ENCODE measurements at regions not wholly inside any gene's neighbourhood (a gene's known extent, or its start where the extent isn't known, plus 50 kb on each side); places are given as distances from the start of the nearest gene placed in this dataset.

- no peak overlapping the region for H3K4me3 Mint-ChIP-seq (ENCODE audit: low read depth)
- H3K27me3 Mint-ChIP-seq (ENCODE audit: low read depth) = no peaks in the 10 kb centered on the region
- H3K36me3 Mint-ChIP-seq (ENCODE audit: low read depth) = no peaks in the 10 kb centered on the region
- intact Hi-C loops (cut with micrococcal nuclease) = no loop called here
- DNase-seq (ENCODE audit: low spot score) = no peak
- no peak overlapping the region for H3K27ac Mint-ChIP-seq
- H3K4me1 Mint-ChIP-seq (ENCODE audit: low read depth) = no peaks in the 10 kb centered on the region
- H3K9me3 Mint-ChIP-seq = peaks cover 5% of the 10 kb centered on the region
Measured at GRCh38 chr18:72208920-72209676, 335.0 kb downstream of the CBLN2 start.

- H3K9me3 Mint-ChIP-seq = peaks cover 5% of the 10 kb centered on the region
- no peak overlapping the region for H3K27ac Mint-ChIP-seq
- no peak for DNase-seq (ENCODE audit: low spot score)
- no peak overlapping the region for H3K4me3 Mint-ChIP-seq (ENCODE audit: low read depth)
- no peaks in the 10 kb centered on the region for H3K27me3 Mint-ChIP-seq (ENCODE audit: low read depth)
- H3K36me3 Mint-ChIP-seq (ENCODE audit: low read depth) = no peaks in the 10 kb centered on the region
- intact Hi-C loops (cut with micrococcal nuclease) = no loop called here
- no peaks in the 10 kb centered on the region for H3K4me1 Mint-ChIP-seq (ENCODE audit: low read depth)
Measured at GRCh38 chr18:72207280-72207679, 336.9 kb downstream of the CBLN2 start.

GRCh38 chr18:72206814-72207213, 337.3 kb downstream of the CBLN2 start:
- DNase-seq (ENCODE audit: low spot score) = no peak
- Mint-ChIP-seq H3K9me3 (peaks cover 5% of the 10 kb centered on the region), H3K4me3 (ENCODE audit: low read depth) (no peak overlapping the region), H3K4me1 (ENCODE audit: low read depth) (no peaks in the 10 kb centered on the region), H3K27me3 (ENCODE audit: low read depth) (no peaks in the 10 kb centered on the region), H3K36me3 (ENCODE audit: low read depth) (no peaks in the 10 kb centered on the region), H3K27ac (no peak overlapping the region)
- intact Hi-C loops (cut with micrococcal nuclease) = no loop called here

- Mint-ChIP-seq H3K27me3 (ENCODE audit: low read depth) (no peaks in the 10 kb centered on the region), H3K4me3 (ENCODE audit: low read depth) (no peak overlapping the region), H3K27ac (no peak overlapping the region), H3K9me3 (peaks cover 13% of the 10 kb centered on the region), H3K36me3 (ENCODE audit: low read depth) (no peaks in the 10 kb centered on the region), H3K4me1 (ENCODE audit: low read depth) (peaks cover 2% of the 10 kb centered on the region)
- no peak for DNase-seq (ENCODE audit: low spot score)
- intact Hi-C loops (cut with micrococcal nuclease) = no loop called here
Measured at GRCh38 chr18:72201032-72201431, 343.1 kb downstream of the CBLN2 start.

- intact Hi-C loops (cut with micrococcal nuclease) = no loop called here
Measured at GRCh38 chr18:72197591-72197990, 346.6 kb downstream of the CBLN2 start.

GRCh38 chr18:72194072-72194471, 350.1 kb downstream of the CBLN2 start:
- peaks cover 15% of the 10 kb centered on the region for H3K9me3 Mint-ChIP-seq
- no peak overlapping the region for H3K4me3 Mint-ChIP-seq (ENCODE audit: low read depth)
- no peaks in the 10 kb centered on the region for H3K4me1 Mint-ChIP-seq (ENCODE audit: low read depth)
- intact Hi-C loops (cut with micrococcal nuclease) = no loop called here
- H3K36me3 Mint-ChIP-seq (ENCODE audit: low read depth) = no peaks in the 10 kb centered on the region
- DNase-seq (ENCODE audit: low spot score) = no peak
- no peak overlapping the region for H3K27ac Mint-ChIP-seq
- no peaks in the 10 kb centered on the region for H3K27me3 Mint-ChIP-seq (ENCODE audit: low read depth)

More at GRCh38 chr18:72197591-72197990, 346.6 kb downstream of the CBLN2 start:
- H3K4me3 Mint-ChIP-seq (ENCODE audit: low read depth) = no peak overlapping the region
- peaks cover 2% of the 10 kb centered on the region for H3K4me1 Mint-ChIP-seq (ENCODE audit: low read depth)
- H3K9me3 Mint-ChIP-seq = peaks cover 20% of the 10 kb centered on the region
- no peaks in the 10 kb centered on the region for H3K27me3 Mint-ChIP-seq (ENCODE audit: low read depth)
- no peak overlapping the region for H3K27ac Mint-ChIP-seq
- no peaks in the 10 kb centered on the region for H3K36me3 Mint-ChIP-seq (ENCODE audit: low read depth)
- no peak for DNase-seq (ENCODE audit: low spot score)

DNA sequence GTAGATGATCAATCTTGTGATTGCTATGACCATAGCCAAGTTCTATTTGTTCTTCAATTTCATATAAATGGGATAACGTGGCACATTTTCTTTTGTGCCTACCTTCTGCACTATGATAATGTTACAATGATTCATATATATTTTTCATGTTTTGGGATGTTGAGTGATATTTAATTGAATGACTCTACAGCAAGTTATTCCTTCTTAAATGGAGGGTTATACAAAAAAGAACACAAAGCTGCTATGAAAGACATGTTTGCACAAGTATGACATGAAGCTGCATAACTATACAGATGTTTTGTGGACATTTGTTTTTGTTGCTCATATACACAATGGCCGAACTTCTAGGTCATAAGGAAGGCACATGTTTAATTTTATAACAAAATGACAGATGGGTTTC, 356.2 kb downstream of the CBLN2 start:
- Mint-ChIP-seq H3K27ac (no peak overlapping the region), H3K27me3 (ENCODE audit: low read depth) (no peaks in the 10 kb centered on the region), H3K9me3 (peaks cover 8% of the 10 kb centered on the region), H3K4me1 (ENCODE audit: low read depth) (no peaks in the 10 kb centered on the region), H3K36me3 (ENCODE audit: low read depth) (no peaks in the 10 kb centered on the region), H3K4me3 (ENCODE audit: low read depth) (no peak overlapping the region)
- no peak for DNase-seq (ENCODE audit: low spot score)
- intact Hi-C loops (cut with micrococcal nuclease) = no loop called here

GRCh38 chr18:72181241-72181764, 362.8 kb downstream of the CBLN2 start:
- intact Hi-C loops (cut with micrococcal nuclease) = no loop called here
- no peak for DNase-seq (ENCODE audit: low spot score)
- Mint-ChIP-seq H3K4me1 (ENCODE audit: low read depth) (no peaks in the 10 kb centered on the region), H3K27ac (no peak overlapping the region), H3K27me3 (ENCODE audit: low read depth) (no peaks in the 10 kb centered on the region), H3K36me3 (ENCODE audit: low read depth) (no peaks in the 10 kb centered on the region), H3K9me3 (peaks cover 18% of the 10 kb centered on the region), H3K4me3 (ENCODE audit: low read depth) (no peak overlapping the region)

- intact Hi-C loops (cut with micrococcal nuclease) = no loop called here
- Mint-ChIP-seq H3K36me3 (ENCODE audit: low read depth) (no peaks in the 10 kb centered on the region), H3K4me3 (ENCODE audit: low read depth) (no peak overlapping the region), H3K27me3 (ENCODE audit: low read depth) (no peaks in the 10 kb centered on the region), H3K4me1 (ENCODE audit: low read depth) (no peaks in the 10 kb centered on the region), H3K9me3 (peaks cover 22% of the 10 kb centered on the region), H3K27ac (no peak overlapping the region)
- no peak for DNase-seq (ENCODE audit: low spot score)
Measured at GRCh38 chr18:72180689-72181088, 363.5 kb downstream of the CBLN2 start.

GRCh38 chr18:72174972-72175649, 369.0 kb downstream of the CBLN2 start:
- intact Hi-C loops (cut with micrococcal nuclease) = no loop called here
- Mint-ChIP-seq H3K27me3 (ENCODE audit: low read depth) (no peaks in the 10 kb centered on the region), H3K4me1 (ENCODE audit: low read depth) (no peaks in the 10 kb centered on the region), H3K36me3 (ENCODE audit: low read depth) (no peaks in the 10 kb centered on the region), H3K4me3 (ENCODE audit: low read depth) (no peak overlapping the region), H3K27ac (no peak overlapping the region), H3K9me3 (peaks cover 21% of the 10 kb centered on the region)
- DNase-seq (ENCODE audit: low spot score) = no peak

- Mint-ChIP-seq H3K27me3 (ENCODE audit: low read depth) (no peaks in the 10 kb centered on the region), H3K4me3 (ENCODE audit: low read depth) (no peak overlapping the region), H3K27ac (no peak overlapping the region), H3K4me1 (ENCODE audit: low read depth) (no peaks in the 10 kb centered on the region), H3K36me3 (ENCODE audit: low read depth) (no peaks in the 10 kb centered on the region), H3K9me3 (peaks cover 24% of the 10 kb centered on the region)
- no peak for DNase-seq (ENCODE audit: low spot score)
- intact Hi-C loops (cut with micrococcal nuclease) = no loop called here
Measured at GRCh38 chr18:72171596-72171995, 372.5 kb downstream of the CBLN2 start.

- H3K36me3 Mint-ChIP-seq (ENCODE audit: low read depth) = no peaks in the 10 kb centered on the region
- H3K9me3 Mint-ChIP-seq = peaks cover 9% of the 10 kb centered on the region
- DNase-seq (ENCODE audit: low spot score) = no peak
- no peaks in the 10 kb centered on the region for H3K4me1 Mint-ChIP-seq (ENCODE audit: low read depth)
- intact Hi-C loops (cut with micrococcal nuclease) = no loop called here
- H3K4me3 Mint-ChIP-seq (ENCODE audit: low read depth) = no peak overlapping the region
- H3K27ac Mint-ChIP-seq = no peak overlapping the region
- H3K27me3 Mint-ChIP-seq (ENCODE audit: low read depth) = no peaks in the 10 kb centered on the region
Measured at GRCh38 chr18:72161691-72162090, 382.5 kb downstream of the CBLN2 start.

All from activated T-helper 2 cell treated with anti-CD3 and anti-CD28 coated beads, Interferon-gamma antibody, Interleukin-2, Interleukin-4, amounts not matched to agents 10 μg/mL and 5 μg/mL and 100 μg/mL, durations not matched to agents 14 hours and 24 hours and 36 hours (primary cell).